ENCODE measurements at regions not wholly inside any gene's neighbourhood (a gene's known extent, or its start where the extent isn't known, plus 50 kb on each side); places are given as distances from the start of the nearest gene placed in this dataset.
"Not testable (repeated sequence)": the region's sequence is repeated elsewhere in the genome, so short reads cannot be mapped to it uniquely, and the experiment has no call there.

DNA sequence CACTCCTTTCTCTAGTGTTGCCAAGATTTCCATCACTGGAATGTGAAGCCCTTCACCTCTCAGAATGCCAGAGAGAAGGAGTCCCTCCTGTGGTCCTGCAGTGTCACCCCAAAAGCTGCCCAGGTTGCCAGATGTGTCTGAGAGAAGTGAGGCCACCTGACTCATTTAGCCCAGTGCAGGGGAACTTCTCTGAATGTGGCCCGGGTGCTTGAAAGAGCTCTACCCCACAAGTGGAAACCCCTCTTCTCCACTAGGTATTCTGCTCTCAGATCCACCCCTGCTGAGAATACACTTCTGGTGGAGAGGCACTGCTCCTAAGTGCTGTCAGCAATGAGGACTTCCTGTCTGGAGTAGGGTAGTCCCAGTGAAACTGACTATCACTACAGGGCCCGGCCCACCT is 334.8 kb downstream of the ANAPC1 start:
- DNase-seq, result not testable (repeated sequence)

DNA sequence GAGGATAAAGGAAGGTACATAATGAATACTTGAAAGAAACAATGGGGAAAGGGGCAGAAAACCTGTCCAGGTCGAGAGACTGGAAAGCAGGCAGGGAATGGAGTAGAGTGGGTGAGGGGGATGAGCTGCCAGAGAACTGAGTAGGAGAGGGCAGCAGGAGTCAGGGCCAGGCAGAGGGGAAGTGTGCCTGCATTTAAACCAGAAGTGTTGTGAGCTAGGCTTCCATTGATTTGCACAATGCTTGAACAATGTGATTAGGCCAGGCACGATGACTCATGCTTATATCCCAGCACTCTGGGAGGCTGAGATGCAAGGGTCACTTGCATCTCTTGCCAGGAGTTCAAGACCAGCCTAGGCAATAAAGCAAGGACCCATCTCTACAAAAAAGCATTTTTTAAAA is 332.6 kb downstream of the ANAPC1 start:
- DNase-seq, result not testable (repeated sequence)

DNA sequence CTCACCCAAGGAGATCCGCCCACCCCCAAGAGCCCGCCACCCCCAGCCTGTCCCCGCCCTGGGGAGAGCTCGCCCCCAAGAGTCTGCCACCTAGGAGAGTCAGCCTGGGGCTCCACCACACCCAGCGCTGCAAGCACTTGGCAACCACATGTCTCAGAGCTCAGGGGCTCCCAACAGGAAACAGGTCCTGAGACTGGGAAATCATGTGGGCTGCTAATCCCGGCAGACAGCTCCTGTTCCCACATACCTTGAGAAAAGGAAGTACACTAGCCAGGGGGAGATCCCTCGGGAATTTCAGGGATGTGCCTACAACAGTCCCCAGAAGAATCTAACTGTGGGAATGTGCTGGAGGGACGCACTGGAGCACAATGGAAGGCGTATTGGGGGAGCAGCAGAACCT is 331.4 kb downstream of the ANAPC1 start:
- not testable (repeated sequence) for DNase-seq

DNA sequence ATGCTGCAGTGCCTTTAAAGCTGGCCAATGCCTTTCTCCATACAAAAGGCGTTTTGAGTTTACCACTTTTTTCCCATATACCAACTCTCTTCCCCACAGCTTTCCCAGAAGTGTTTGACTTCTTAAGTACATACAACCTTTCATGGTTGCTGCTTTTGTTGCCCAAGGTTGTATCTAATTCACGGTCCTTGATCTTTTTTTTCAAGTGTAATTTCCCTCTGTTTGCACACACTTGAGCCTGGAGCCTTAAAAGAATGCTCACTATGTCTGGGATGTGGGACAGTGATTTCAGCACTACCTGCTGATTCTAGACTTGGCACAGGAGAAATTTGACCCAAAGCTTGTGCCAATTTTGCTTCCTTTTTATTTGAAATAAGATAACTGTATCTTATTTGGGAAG is 324.7 kb downstream of the ANAPC1 start:
- not testable (repeated sequence) for DNase-seq

DNA sequence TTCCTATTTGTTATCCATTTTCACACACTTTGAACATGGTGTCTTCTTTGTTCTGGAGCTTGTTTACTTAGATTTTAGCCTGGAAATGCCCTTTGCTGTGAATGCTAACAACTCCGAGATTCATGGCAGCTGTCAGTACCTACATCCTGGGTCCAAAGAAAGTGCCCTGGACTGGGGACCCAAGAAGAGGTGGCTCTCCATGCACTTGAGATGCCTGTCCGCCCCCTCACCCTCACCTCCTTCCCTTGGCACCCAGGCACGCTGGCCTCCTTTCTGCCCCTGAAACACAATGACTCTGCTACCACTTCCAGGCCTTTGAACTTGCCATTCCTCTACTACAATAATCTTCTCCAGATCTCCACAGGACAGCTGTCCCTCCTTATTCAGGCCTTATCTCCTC is 324.2 kb downstream of the ANAPC1 start:
- DNase-seq, result not testable (repeated sequence)

DNA sequence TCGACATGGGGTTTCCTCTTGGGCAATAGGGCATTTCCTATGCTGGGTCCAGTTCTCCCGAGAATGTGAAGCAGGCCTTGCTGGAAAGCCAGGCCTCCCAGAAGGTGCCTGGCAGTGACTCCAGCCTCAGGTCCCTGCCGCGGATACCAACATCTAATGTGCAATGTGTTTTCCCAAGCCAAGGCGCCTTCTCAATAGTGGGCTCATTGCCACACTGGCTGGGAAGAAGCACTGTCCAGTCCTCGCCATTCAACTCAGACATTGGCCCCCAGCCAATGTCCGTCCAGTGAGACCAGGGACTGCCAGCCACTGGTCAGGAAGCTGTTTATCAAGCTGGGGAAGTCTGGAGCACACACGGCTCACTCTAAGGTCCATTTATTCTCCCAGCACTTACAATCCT is 317.9 kb downstream of the ANAPC1 start:
- not testable (repeated sequence) for DNase-seq

DNA sequence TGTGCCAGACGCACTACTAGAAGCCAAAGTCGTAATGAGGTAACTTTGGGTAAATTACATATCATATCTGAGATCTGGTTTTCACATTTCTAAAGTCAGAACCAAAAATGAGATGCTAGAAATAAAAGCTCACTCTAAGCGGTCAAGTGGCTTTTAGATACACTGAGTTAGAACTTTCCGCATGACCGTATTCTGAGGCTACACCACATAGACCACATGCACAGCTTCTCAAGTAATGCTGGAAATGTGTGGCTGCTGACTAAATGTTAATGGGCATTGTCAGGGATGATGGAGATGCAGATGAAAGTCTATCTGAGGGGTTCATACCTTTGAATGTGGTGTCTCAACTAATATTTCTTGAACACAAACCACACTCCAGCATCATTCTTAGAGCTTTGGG is 316.8 kb downstream of the ANAPC1 start:
- not testable (repeated sequence) for DNase-seq

DNA sequence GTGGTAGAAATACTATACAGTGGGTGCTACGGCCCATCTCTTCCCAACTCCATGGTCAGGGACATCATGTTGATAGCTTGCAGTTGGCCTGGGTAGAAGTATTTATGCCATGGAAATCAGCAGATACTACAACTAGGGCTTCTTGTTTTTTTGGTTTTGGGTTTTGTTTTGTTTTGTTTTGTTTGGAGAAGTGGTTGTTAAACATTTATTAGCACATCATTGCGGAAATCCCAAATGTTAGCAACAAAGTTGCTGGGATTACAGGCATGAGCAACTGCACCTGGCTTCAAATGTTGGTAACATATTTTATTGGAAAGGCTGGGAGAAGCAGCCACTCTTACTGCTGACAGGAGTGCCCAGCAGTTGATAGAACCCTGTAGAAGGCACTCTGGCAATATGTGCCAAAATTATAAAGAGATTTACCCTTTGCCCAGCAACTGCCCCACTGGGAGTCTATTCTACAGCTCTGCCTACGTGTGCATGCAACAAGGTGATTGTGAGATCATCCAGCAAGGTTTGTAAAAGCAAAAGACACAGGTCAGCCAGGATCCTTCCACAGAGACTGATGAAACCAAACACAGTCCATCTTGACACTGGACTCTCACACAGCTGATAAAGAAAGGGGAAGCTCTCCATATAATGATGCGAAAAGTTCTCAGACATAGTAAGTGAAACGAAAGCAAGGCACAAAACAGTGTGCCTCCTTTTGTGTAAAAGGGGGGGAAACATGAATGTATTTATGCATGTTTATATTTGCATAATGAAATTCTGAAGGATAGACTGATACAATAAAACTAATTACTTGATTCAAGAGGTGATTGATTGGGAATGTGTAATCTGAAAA is 314.4 kb downstream of the ANAPC1 start:
- not testable (repeated sequence) for DNase-seq

DNA sequence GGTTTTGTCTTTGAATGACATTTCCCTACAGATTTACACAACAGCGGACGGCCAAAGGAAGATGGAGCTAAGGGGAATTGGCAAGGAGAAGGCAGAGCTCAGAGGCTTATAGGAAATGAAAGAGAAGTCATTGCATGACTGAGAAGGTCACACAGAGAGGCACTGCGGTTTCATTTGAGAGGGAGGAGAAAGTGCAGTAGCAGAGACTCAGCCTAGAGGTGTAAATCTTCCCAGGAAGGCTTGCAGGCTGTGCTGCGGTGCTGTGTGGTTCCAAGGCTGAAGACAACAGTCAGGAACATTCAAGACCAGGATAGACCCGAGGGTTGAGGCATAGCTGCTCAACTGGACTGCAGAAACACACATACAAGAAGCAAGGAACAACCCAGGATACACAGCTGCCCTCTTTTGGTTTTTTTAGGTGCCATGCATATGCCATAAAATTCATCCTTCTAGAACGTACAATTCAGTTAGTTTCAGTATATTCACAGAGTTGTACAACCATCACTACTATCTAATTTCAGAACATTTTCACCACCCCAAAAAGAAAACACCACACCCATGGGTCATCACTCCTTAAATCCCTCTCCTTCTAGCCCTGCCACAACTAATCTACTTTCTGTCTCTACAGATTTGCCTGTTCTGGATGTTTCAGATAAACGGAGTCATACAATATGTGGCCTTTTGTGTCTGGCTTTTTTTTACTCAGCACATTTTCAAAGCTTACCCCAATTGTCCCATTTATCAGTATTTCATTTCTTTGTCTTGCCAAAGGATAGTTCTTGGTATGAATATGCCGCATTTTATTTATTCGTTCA is 313.5 kb downstream of the ANAPC1 start:
- peak; percentile 85 for DNase-seq

DNA sequence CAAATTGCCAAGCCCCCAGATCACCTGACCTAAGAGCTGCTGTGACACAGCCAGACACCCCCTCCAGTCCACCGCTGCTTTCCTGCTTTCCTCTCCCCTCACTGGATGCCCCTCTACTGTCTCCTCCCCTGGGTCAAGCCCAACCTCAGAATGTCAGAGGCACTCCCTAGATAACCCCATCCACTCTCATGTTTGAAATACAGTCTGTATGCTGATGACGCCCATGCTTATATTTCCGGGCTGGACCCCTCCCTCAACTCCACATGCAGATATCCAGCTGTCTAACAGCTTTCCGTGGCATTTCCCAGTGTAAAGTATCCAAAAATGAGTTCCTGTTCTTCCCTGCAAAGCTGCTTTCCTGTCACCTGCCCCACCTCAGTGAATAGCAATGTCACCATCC is 309.2 kb downstream of the ANAPC1 start:
- not testable (repeated sequence) for DNase-seq

DNA sequence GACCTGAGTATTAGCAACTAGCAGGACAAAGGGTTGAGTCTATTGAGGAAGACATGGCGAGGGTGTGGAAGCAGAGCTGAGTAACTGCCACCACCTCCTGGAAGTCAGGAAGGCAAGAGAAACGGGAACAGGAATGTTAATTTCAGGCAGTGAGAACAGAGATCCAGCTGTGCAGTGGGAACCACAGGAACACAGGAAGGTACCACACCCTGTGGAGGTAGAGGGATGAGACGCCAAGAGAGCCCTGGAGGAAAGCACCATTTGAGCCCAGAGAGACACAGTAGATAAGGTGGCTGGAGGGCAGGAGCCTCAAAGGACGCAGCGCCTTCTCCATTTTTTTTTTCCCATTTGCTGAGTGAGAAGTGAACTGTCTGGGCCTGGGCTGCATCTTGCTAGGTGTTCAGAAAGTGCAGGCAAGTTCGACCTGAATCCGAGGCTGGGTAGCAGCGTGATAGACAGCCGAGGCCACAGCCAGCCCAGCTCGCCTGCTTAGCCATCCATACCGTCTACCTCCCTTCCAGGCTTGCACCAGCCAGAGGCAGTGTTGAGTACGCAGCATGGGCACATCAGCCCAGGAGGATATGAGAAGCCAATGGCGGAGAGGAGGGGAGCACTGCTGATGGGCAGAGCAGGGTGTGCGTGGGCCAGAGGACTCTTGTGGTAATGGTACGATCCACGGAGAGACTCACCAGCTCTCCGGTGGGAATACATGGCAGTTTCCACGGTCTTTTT is 306.7 kb downstream of the ANAPC1 start:
- DNase-seq, result not testable (repeated sequence)

DNA sequence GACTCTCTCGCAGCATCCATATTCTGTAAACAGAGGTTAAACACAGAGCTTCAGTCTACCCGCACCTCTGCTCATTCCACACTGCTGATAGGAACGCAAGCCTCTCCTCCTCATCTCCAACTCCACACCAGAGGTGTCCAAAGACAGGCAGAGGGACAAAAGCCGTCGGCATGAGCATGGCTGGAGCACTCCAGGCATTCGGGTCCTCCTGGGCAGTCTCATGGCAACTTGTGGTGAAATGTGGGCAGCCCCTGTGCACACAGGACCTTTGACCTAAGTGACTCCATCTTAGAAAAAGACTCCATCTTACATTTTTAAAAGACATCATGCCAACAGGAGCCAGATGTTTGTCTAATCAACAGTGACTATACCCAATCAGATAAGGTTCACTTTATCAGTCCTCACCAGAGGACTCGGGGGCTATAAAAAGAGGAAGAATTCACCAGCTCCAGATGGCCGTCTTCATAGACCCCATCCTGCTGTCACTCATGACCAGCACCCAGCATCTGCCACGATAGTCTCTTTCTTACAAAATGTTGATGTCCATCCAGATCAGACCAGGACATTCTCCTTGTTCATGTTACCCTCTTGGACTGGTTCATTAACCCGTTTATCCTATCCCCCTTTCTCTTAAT is 304.4 kb downstream of the ANAPC1 start:
- not testable (repeated sequence) for DNase-seq

DNA sequence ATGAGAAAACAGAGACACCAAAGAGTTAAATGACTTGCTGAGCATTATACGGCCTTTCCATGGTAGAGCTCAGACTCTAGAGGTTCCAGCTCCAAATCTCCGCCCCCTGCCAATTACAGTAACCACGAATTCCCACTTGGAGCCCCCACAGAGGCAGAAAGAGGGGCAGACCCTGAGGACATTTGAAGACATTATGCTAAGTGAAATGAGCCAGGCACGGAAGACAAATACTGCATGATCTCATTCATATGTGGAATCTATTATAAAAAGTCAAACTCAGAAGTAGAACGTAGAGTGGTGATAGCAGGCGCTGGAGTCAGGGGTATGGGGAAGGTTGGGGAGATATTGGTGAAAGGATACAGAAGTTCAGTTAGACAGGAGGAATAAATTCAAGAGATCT is 303.4 kb downstream of the ANAPC1 start:
- DNase-seq, result not testable (repeated sequence)

DNA sequence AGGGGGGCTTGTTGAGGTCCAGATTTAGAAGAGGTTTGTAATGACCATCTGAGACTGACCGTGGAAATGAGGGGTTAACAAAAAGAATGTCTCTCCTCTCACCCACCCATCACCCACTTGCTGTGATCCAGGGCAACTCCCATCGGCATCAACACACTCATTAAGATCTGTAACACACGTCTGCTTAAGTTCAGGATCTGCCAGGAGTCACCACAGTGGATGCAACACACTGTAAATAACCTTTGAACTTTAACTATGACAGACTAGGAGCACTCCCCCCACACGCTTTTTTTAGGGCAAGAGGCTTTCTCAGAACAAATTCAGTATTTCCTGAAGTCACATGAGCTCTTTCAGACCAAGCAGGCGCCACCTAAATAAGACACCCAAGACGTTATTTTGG is 301.9 kb downstream of the ANAPC1 start:
- DNase-seq, result not testable (repeated sequence)

DNA sequence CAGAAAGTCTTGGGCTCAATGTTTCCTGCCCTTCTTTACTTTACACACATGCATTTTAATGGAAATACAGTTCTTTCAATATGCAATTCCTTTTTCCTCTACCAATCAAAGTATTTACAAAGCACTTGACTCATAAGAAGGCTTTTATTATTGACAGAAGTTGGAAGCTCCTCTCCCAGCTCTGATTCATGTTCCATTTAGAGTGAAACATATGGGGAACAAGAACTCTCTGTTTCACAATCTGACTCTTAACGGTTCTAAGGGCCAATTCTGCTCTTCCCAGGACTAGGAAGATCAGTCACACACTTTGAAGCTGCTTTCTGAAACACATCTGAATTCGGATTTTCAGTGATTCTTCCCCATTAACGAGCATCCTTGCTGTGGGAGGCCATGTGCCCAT is 300.5 kb downstream of the ANAPC1 start:
- DNase-seq, result not testable (repeated sequence)

DNA sequence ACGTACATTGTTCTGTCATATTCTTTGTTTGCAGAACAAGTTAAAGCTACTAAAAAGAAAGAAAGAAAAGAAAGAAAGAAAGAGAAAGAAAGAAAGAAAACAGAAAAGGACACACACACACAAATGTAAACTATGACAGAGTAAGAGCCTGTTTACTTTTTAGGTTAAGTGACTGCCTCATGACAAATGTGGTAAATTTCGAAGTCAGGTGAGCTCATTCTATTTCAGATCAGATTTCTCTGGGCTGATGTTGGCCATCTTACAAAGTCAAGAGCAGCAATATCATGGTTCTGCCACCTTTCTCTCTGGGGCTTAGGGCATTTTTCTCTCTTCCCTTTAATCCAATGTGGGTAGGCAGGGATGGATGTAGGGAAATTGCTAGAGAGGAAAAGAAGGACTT is 299.5 kb downstream of the ANAPC1 start:
- not testable (repeated sequence) for DNase-seq

DNA sequence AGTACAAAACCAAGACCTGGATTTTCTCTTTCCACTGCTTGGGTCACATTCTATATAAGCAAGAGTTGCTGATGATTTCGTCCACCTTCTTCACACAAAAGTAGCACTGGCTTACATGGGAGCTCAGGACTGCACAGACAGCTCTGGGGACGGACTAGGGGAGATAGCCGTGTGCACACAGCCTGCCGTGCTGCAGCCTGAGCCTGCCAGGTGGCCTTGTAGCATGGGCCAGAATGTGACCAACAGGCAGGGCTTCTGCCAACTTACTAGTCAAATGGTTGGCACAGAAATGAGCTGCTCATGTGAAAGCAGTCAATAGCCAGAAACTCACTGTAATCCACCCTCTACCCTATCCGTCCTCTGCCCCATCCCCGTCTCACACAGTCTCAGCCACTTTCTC is 299.0 kb downstream of the ANAPC1 start:
- not testable (repeated sequence) for DNase-seq

DNA sequence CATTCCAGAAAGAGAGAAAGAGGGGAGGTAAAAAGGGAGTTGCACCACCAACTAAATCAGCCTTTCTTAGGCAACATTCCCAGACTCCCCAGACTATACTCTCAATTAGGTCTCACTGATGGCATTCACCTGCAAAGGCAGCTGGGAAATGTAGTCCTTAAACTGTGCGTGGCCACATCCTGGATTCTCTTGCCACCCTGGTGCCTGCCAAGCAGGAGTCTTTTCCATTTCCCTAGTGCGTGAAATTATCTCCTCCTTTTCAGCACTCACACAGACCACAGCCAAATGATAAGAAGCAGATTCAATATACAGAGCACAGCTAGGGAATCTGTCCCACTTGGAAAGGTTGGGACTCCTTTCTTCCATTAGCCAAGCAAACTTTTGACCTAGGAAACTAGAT is 298.0 kb downstream of the ANAPC1 start:
- not testable (repeated sequence) for DNase-seq

DNA sequence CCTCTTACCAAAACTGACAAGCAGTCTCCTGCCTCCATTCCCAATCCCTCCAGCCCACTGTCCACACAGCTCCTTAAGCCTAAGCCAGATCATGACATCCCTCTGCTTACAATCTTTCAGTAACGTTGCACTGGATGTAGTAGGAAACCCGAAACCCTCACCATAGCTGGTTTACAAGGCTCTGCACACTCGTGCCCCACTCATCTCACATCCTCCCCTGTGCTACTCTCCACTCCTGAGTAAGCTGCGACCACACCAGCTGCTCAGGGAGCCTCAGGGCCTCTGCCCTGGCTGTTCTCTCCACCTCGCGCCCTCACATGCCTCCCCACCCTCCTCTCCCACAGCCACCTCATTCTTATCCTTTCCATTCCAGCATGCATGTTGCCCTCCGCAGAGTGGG is 288.9 kb downstream of the ANAPC1 start:
- not testable (repeated sequence) for DNase-seq

DNA sequence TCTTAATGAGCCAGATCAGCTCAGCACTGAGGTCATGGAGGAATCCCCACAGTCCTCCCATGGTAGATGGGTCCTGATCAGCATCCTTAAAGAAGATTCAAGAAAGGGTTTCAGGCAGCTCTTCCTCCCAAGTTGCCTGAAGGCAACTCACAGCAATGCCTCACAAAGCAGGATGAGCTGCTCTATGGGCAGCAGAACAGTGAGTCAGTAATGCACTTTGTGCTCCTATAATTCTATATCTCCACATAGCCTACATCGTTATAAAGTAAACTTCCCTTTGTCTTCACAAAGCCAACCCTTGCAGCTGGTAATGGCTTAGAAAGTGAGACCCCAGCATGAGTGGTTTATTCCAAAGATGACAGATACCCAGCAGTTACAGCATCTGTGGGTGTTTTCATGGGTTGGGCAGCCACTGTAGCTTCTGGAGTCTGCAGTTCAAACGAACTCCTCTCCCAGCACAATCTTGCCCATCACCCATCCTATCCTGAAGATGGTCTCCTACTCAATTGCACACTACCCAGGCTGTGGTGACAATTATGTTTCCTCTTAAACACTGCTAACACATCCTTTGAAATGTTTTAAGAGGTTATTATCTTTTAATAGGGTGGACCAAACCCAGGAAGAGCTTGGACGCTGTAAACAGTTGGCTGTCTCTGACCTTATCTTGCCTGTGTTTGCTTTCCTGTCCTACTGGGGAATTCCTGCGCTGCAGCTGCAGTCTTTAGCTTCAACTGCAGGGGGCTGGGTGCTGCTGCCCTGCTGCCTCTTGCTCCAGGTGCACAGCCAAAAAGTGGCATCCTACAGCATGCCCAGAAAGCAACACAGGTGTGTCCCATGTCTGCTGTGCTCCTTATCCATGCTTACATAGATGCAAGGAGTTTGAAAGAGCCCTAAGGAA is 286.9 kb downstream of the ANAPC1 start:
- DNase-seq, result not testable (repeated sequence)

DNA sequence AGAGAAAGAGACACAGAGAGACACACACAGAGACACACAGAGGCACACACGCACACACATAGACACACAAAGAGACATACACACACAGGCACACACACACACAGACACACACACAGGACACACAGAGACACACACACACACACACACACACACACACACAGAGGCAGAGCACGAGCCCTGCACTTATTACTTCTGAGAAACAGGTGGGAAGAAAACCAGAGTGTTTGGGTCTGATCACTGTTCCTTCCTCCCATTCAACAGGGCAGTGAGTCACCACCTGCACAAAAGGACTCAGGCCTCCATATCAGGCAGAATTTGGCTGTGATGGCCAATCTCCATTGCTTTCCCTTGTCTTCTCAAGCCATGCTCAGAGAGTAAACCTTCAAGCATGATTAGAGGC is 285.0 kb downstream of the ANAPC1 start:
- DNase-seq, result not testable (repeated sequence)

DNA sequence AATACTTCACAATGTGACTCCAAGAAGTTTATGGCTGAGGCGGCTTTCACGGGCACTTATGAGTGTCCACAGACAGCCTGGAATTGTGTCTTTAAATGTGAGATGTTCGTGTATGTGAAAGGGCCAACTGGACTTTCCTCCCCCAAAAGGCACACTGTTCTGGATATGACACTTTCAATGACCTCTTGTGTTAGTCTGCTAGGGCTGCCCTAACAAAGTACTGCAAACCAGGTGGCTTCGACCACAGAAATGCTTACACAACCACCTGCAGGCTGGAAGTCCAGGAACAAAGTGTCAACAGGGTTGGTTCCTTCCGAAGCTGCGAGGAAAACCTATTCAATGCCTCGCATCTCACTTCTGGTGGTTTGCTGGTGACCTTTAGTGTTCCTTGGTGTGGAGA is 281.7 kb downstream of the ANAPC1 start:
- DNase-seq, result not testable (repeated sequence)
